ENCODE measurements at regions not wholly inside any gene's neighbourhood (a gene's known extent, or its start where the extent isn't known, plus 50 kb on each side); places are given as distances from the start of the nearest gene placed in this dataset.
"Not testable (repeated sequence)": the region's sequence is repeated elsewhere in the genome, so short reads cannot be mapped to it uniquely, and the experiment has no call there.

DNA sequence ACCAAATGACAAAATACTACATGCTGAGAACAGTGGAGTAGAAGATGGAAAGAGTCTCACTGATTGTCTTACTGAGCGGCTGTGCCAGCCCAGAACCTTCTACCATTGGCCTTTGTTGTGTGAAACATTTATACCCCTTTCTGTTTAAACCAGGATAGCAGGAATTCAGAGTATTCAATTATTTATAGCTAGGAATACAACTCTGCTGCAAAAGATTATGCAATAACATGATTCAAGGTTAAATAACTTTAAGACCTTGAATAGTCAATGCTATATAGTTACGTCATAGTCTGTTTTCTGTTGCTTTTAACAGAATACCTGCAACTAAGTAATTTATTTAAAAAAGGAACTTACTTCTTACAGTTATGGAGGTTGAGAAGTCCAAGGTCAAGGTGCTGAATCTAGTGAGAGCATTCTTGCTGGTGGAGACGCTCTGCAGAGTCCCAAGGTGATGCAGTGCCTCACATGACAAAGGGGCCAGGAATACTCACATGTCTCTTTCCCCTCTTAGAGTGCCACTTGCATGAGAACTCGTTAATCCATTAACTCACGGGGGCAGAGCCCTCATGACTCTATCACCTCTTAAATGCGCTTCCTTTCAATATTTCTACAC lies 371.8 kb downstream of the MDFIC start:
- no peak for DNase-seq
- H3K4me1 ChIP-seq, result no peaks in the 10 kb centered on the region
- H3K9ac ChIP-seq (ENCODE audit: low read depth in 2 of 2, low read length in 2 of 2), result no peak overlapping the region
- intact Hi-C loops (cut with DNase I), result no loop called here
- no peak for TF ChIP-seq CTCF (IDR thresholded peaks at IDR 0.05)
- H3K36me3 ChIP-seq, result no peaks in the 10 kb centered on the region
- H3K27ac ChIP-seq, result no peak overlapping the region
- no peaks in the 10 kb centered on the region for H3K9me3 ChIP-seq
- no peak overlapping the region for H3K4me3 ChIP-seq
- H3K27me3 ChIP-seq, result no peaks in the 10 kb centered on the region

- DNase-seq, result no peak
- Histone ChIP-seq H3K27me3 (no peaks in the 10 kb centered on the region), H3K9me3 (no peaks in the 10 kb centered on the region), H3K36me3 (no peaks in the 10 kb centered on the region), H3K27ac (no peak overlapping the region), H3K4me3 (no peak overlapping the region), H3K9ac (ENCODE audit: low read depth in 2 of 2, low read length in 2 of 2) (no peak overlapping the region), H3K4me1 (no peaks in the 10 kb centered on the region)
- intact Hi-C loops (cut with DNase I), result no loop called here
- TF ChIP-seq CTCF (IDR thresholded peaks at IDR 0.05), result no peak
These were observed 370.5 kb downstream of the MDFIC start for GRCh38 chr7:115292381-115292780.

DNA sequence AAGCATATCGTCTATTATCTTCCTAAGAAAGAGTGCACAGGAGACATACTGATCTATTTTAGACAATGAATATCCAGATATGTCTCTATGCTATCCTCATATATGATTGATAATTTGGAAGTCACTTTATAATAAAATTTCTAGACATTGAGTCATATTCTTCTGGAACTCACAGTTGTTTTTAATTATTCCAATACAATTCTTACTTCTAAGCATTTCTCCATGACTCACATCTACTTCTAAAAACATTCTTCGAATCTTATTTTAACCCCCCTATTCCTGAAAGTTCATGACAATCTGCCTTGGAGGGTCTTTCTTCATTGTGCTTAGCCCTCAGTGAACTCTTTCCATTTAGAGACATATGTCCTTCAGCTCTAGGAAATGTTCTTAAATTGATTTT lies 368.1 kb downstream of the MDFIC start:
- no peak for DNase-seq
- intact Hi-C loops (cut with DNase I), result no loop called here
- H3K27ac ChIP-seq, result no peak overlapping the region
- no peak overlapping the region for H3K4me3 ChIP-seq
- no peak overlapping the region for H3K9ac ChIP-seq (ENCODE audit: low read depth in 2 of 2, low read length in 2 of 2)
- H3K9me3 ChIP-seq, result no peaks in the 10 kb centered on the region
- no peaks in the 10 kb centered on the region for H3K36me3 ChIP-seq
- H3K27me3 ChIP-seq, result no peaks in the 10 kb centered on the region
- no peaks in the 10 kb centered on the region for H3K4me1 ChIP-seq
- TF ChIP-seq CTCF (IDR thresholded peaks at IDR 0.05), result no peak

- no peak for TF ChIP-seq CTCF (IDR thresholded peaks at IDR 0.05)
- DNase-seq, result no peak
- intact Hi-C loops (cut with DNase I), result no loop called here
- Histone ChIP-seq H3K36me3 (no peaks in the 10 kb centered on the region), H3K9ac (ENCODE audit: low read depth in 2 of 2, low read length in 2 of 2) (no peak overlapping the region), H3K9me3 (no peaks in the 10 kb centered on the region), H3K27me3 (no peaks in the 10 kb centered on the region), H3K27ac (no peak overlapping the region), H3K4me3 (no peak overlapping the region), H3K4me1 (no peaks in the 10 kb centered on the region)
These were observed 354.9 kb downstream of the MDFIC start for GRCh38 chr7:115276791-115277190.

GRCh38 chr7:115273855-115274254 lies 352.0 kb downstream of the MDFIC start:
- not testable (repeated sequence) for H3K27me3 ChIP-seq

DNA sequence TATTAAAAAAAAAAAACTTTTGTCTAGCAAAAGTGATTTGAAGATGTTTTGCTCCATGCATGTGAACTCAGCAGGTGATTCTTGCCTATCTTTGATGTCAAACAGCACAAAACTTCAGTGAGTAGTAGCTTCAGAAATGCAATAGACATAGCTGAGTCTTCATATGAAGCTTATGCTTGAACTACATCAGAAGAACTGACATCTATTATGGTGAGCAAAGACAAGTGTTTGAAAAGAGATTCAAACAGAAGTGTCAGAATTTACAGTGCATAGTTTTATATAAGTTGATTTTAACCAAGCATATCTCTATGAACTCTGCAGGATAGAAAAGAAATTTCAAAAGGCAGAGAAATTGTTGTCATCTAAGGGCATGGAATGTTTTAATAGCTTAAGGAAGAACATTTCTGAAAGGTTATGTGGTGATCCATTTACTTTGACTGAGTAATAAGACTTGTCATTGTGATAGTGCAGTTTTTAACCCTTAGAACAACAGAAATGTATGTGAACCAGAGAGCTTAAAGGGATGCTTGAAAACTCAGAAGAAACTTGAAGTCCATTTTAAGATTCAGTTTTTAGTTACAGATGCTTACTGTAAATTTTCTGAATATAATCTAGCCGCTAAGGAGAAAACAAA lies 351.4 kb downstream of the MDFIC start:
- no peaks in the 10 kb centered on the region for H3K36me3 ChIP-seq
- H3K27me3 ChIP-seq, result no peaks in the 10 kb centered on the region
- TF ChIP-seq CTCF (IDR thresholded peaks at IDR 0.05), result no peak
- no peaks in the 10 kb centered on the region for H3K4me1 ChIP-seq
- DNase-seq, result no peak
- intact Hi-C loops (cut with DNase I), result no loop called here
- no peak overlapping the region for H3K27ac ChIP-seq
- no peak overlapping the region for H3K9ac ChIP-seq (ENCODE audit: low read depth in 2 of 2, low read length in 2 of 2)
- H3K4me3 ChIP-seq, result no peak overlapping the region
- H3K9me3 ChIP-seq, result no peaks in the 10 kb centered on the region

More at GRCh38 chr7:115273855-115274254, 352.0 kb downstream of the MDFIC start:
- H3K36me3 ChIP-seq; H3K4me3 ChIP-seq; H3K9ac ChIP-seq (ENCODE audit: low read depth in 2 of 2, low read length in 2 of 2); H3K4me1 ChIP-seq; intact Hi-C loops (cut with DNase I); DNase-seq; H3K9me3 ChIP-seq; H3K27ac ChIP-seq: not testable (repeated sequence)

All from colonic mucosa (tissue), 4 donors.